Mesendoderm (in vitro differentiated cells): ENCODE measurements at regions not wholly inside any gene's neighbourhood (a gene's known extent, or its start where the extent isn't known, plus 50 kb on each side); places are given as distances from the start of the nearest gene placed in this dataset.

Experiments used
- DNase-seq: peaks from one replicate; pipeline ENCODE4 v3.0.0; 2013
- H2AK5ac ChIP-seq: 2 replicates; pipeline ENCODE4 v1.6.1; 2013; ENCODE audit warnings: low read length, inconsistent platforms
- H2BK120ac ChIP-seq: 2 replicates; pipeline ENCODE4 v1.6.1; 2013; ENCODE audit warnings: low read depth, mild to moderate bottlenecking, low read length, moderate library complexity, mixed read lengths
- H2BK15ac ChIP-seq: replicated peaks from 2 replicates; pipeline ENCODE4 v1.6.1; 2013; ENCODE audit warnings: low read depth, mild to moderate bottlenecking, moderate library complexity
- H2BK5ac ChIP-seq: 2 replicates; pipeline ENCODE4 v1.6.1; 2013; ENCODE audit warnings: low read length, inconsistent platforms
- H3K18ac ChIP-seq: 2 replicates; pipeline ENCODE4 v1.6.1; 2013; ENCODE audit warnings: mild to moderate bottlenecking, low read length, mixed read lengths
- H3K23ac ChIP-seq: one replicate; pipeline ENCODE4 v1.6.1; 2013; ENCODE audit warnings: low read length
- H3K27ac ChIP-seq: 2 replicates; pipeline ENCODE4 v1.5.1; 2013; ENCODE audit warnings: low read depth, mild to moderate bottlenecking, inconsistent platforms, low read length, moderate library complexity
- H3K27me3 ChIP-seq: 2 replicates; pipeline ENCODE4 v1.6.1; 2013; ENCODE audit warnings: low read length, control low read depth, mild to moderate bottlenecking, inconsistent platforms; ENCODE audit not compliant: insufficient read depth, poor library complexity
- H3K36me3 ChIP-seq: 2 replicates; pipeline ENCODE4 v1.6.1; 2013; ENCODE audit warnings: low read length, inconsistent platforms; ENCODE audit not compliant: control insufficient read depth, insufficient read depth
- H3K4ac ChIP-seq: one replicate; pipeline ENCODE4 v1.6.1; 2013; ENCODE audit warnings: low read depth, mild to moderate bottlenecking, low read length, moderate library complexity
- H3K4me1 ChIP-seq: 2 replicates; pipeline ENCODE4 v1.6.1; 2013; ENCODE audit warnings: low read depth, low read length, inconsistent platforms; ENCODE audit not compliant: control insufficient read depth
- H3K4me2 ChIP-seq: 2 replicates; pipeline ENCODE4 v1.6.1; 2013; ENCODE audit warnings: low read length
- H3K4me3 ChIP-seq: 2 replicates; pipeline ENCODE4 v1.5.1; 2013; ENCODE audit warnings: mild to moderate bottlenecking, low read length
- H3K56ac ChIP-seq: one replicate; pipeline ENCODE4 v1.6.1; 2013; ENCODE audit warnings: low read length
- H3K79me1 ChIP-seq: 2 replicates; pipeline ENCODE4 v1.6.1; 2013; ENCODE audit warnings: low read length, inconsistent platforms
- H3K79me2 ChIP-seq: 2 replicates; pipeline ENCODE4 v1.6.1; 2013; ENCODE audit warnings: mild to moderate bottlenecking, low read length; ENCODE audit not compliant: control insufficient read depth, insufficient read depth
- H3K9ac ChIP-seq: 2 replicates; pipeline ENCODE4 v1.6.1; 2013; ENCODE audit warnings: low read length, inconsistent platforms
- H4K5ac ChIP-seq: one replicate; pipeline ENCODE4 v1.6.1; 2013; ENCODE audit warnings: low read length
- H4K8ac ChIP-seq: one replicate; pipeline ENCODE4 v1.6.1; 2013; ENCODE audit warnings: low read depth, mild to moderate bottlenecking, control low read depth, low read length, moderate library complexity
- WGBS: extraction: QIAGEN DNeasy Blood & Tissue Kit; methylation state at CpG from one replicate; pipeline ENCODE4 v1.1.7; 2013; ENCODE audit warnings: low lambda C conversion rate, missing lambda C conversion rate; ENCODE audit not compliant: insufficient coverage; ENCODE audit errors: extremely low coverage; 5-methylcytosine and 5-hydroxymethylcytosine counted together

- H4K5ac ChIP-seq = no peak overlapping the region
- no peak overlapping the region for H4K8ac ChIP-seq
- H3K27me3 ChIP-seq = no peaks in the 10 kb centered on the region
- H3K4ac ChIP-seq = no peak overlapping the region
- H3K36me3 ChIP-seq = no peaks in the 10 kb centered on the region
- no peak overlapping the region for H3K56ac ChIP-seq
- no peak for DNase-seq
- no peak overlapping the region for H2AK5ac ChIP-seq
- no peak overlapping the region for H3K18ac ChIP-seq
- H2BK120ac ChIP-seq = no peak overlapping the region
- H3K9ac ChIP-seq = no peak overlapping the region
- no peaks in the 10 kb centered on the region for H3K4me1 ChIP-seq
- no peak overlapping the region for H2BK15ac ChIP-seq
- H3K4me3 ChIP-seq = no peak overlapping the region
- no CpG with 5 or more reads among the region's 2 CpGs for WGBS
- no peaks in the 10 kb centered on the region for H3K79me1 ChIP-seq
- no peak overlapping the region for H3K4me2 ChIP-seq
- H2BK5ac ChIP-seq = no peak overlapping the region
- H3K27ac ChIP-seq = no peak overlapping the region
- no peaks in the 10 kb centered on the region for H3K79me2 ChIP-seq
- H3K23ac ChIP-seq = no peak overlapping the region
Observed at GRCh38 chr16:76816475-76816874, 374.5 kb upstream of the MON1B start.

- no peak overlapping the region for H3K4ac ChIP-seq
- H3K18ac ChIP-seq = no peak overlapping the region
- no peak overlapping the region for H4K5ac ChIP-seq
- no peak overlapping the region for H2BK5ac ChIP-seq
- H3K4me1 ChIP-seq = no peaks in the 10 kb centered on the region
- H3K9ac ChIP-seq = no peak overlapping the region
- no peak overlapping the region for H3K23ac ChIP-seq
- H2BK15ac ChIP-seq = no peak overlapping the region
- no peak overlapping the region for H2AK5ac ChIP-seq
- no peak for DNase-seq
- no CpG with 5 or more reads among the region's 3 CpGs for WGBS
- no peaks in the 10 kb centered on the region for H3K36me3 ChIP-seq
- H3K4me2 ChIP-seq = no peak overlapping the region
- no peaks in the 10 kb centered on the region for H3K79me2 ChIP-seq
- no peak overlapping the region for H3K27ac ChIP-seq
- no peak overlapping the region for H4K8ac ChIP-seq
- no peaks in the 10 kb centered on the region for H3K79me1 ChIP-seq
- no peak overlapping the region for H3K56ac ChIP-seq
- H2BK120ac ChIP-seq = no peak overlapping the region
- no peak overlapping the region for H3K4me3 ChIP-seq
- no peaks in the 10 kb centered on the region for H3K27me3 ChIP-seq
Observed at GRCh38 chr16:76818606-76819181, 372.3 kb upstream of the MON1B start.

- Histone ChIP-seq H3K4me2 (no peak overlapping the region), H3K56ac (no peak overlapping the region), H3K36me3 (no peaks in the 10 kb centered on the region), H3K4me1 (no peaks in the 10 kb centered on the region), H4K8ac (no peak overlapping the region), H2BK5ac (no peak overlapping the region), H3K27me3 (no peaks in the 10 kb centered on the region), H3K18ac (no peak overlapping the region), H3K27ac (no peak overlapping the region), H3K79me2 (no peaks in the 10 kb centered on the region), H2AK5ac (no peak overlapping the region), H2BK15ac (no peak overlapping the region), H4K5ac (no peak overlapping the region), H3K23ac (no peak overlapping the region), H3K9ac (no peak overlapping the region), H2BK120ac (no peak overlapping the region), H3K4ac (no peak overlapping the region), H3K79me1 (no peaks in the 10 kb centered on the region), H3K4me3 (no peak overlapping the region)
- no peak for DNase-seq
- no CpG with 5 or more reads among the region's 8 CpGs for WGBS
Observed at GRCh38 chr16:76819226-76819916, 371.6 kb upstream of the MON1B start.

- WGBS = no CpG with 5 or more reads among the region's 1 CpG
Observed at GRCh38 chr16:76824221-76824620, 366.8 kb upstream of the MON1B start.

GRCh38 chr16:76824791-76825190, 366.2 kb upstream of the MON1B start:
- no peak overlapping the region for H2BK120ac ChIP-seq
- H3K18ac ChIP-seq = no peak overlapping the region
- H2BK15ac ChIP-seq = no peak overlapping the region
- WGBS = no CpG with 5 or more reads among the region's 2 CpGs
- H2AK5ac ChIP-seq = no peak overlapping the region
- H3K56ac ChIP-seq = no peak overlapping the region
- H2BK5ac ChIP-seq = no peak overlapping the region
- no peaks in the 10 kb centered on the region for H3K27me3 ChIP-seq
- H3K36me3 ChIP-seq = no peaks in the 10 kb centered on the region
- no peak overlapping the region for H4K5ac ChIP-seq
- H3K4me3 ChIP-seq = no peak overlapping the region
- H3K9ac ChIP-seq = no peak overlapping the region
- no peaks in the 10 kb centered on the region for H3K79me1 ChIP-seq
- no peak overlapping the region for H3K27ac ChIP-seq
- no peak for DNase-seq
- H3K23ac ChIP-seq = no peak overlapping the region
- H3K4ac ChIP-seq = no peak overlapping the region
- no peaks in the 10 kb centered on the region for H3K4me1 ChIP-seq
- H4K8ac ChIP-seq = no peak overlapping the region
- H3K79me2 ChIP-seq = no peaks in the 10 kb centered on the region
- H3K4me2 ChIP-seq = no peak overlapping the region

More at GRCh38 chr16:76824221-76824620, 366.8 kb upstream of the MON1B start:
- Histone ChIP-seq H3K79me2 (no peaks in the 10 kb centered on the region), H3K4me3 (no peak overlapping the region), H4K5ac (no peak overlapping the region), H3K9ac (no peak overlapping the region), H4K8ac (no peak overlapping the region), H3K18ac (no peak overlapping the region), H3K79me1 (no peaks in the 10 kb centered on the region), H3K56ac (no peak overlapping the region), H2AK5ac (no peak overlapping the region), H3K27ac (no peak overlapping the region), H2BK15ac (no peak overlapping the region), H2BK5ac (no peak overlapping the region), H3K4ac (no peak overlapping the region), H3K4me2 (no peak overlapping the region), H3K4me1 (no peaks in the 10 kb centered on the region), H2BK120ac (no peak overlapping the region), H3K36me3 (no peaks in the 10 kb centered on the region), H3K23ac (no peak overlapping the region), H3K27me3 (no peaks in the 10 kb centered on the region)
- DNase-seq = no peak

- H3K79me2 ChIP-seq = no peaks in the 10 kb centered on the region
- no peaks in the 10 kb centered on the region for H3K36me3 ChIP-seq
- WGBS = no CpG with 5 or more reads among the region's 4 CpGs
Observed at GRCh38 chr16:76835339-76835738, 355.7 kb upstream of the MON1B start.

More at GRCh38 chr16:76835339-76835738, 355.7 kb upstream of the MON1B start:
- Histone ChIP-seq H3K9ac (no peak overlapping the region), H4K5ac (no peak overlapping the region), H2BK15ac (no peak overlapping the region), H3K23ac (no peak overlapping the region), H2BK120ac (no peak overlapping the region), H3K4me2 (no peak overlapping the region), H3K27me3 (no peaks in the 10 kb centered on the region), H3K4me1 (no peaks in the 10 kb centered on the region), H3K79me1 (no peaks in the 10 kb centered on the region), H2BK5ac (no peak overlapping the region), H4K8ac (no peak overlapping the region), H3K18ac (no peak overlapping the region), H2AK5ac (no peak overlapping the region), H3K4ac (no peak overlapping the region), H3K4me3 (no peak overlapping the region), H3K27ac (no peak overlapping the region), H3K56ac (no peak overlapping the region)
- no peak for DNase-seq
